GM23338 (cell line): ENCODE measurements at regions not wholly inside any gene's neighbourhood (a gene's known extent, or its start where the extent isn't known, plus 50 kb on each side); places are given as distances from the start of the nearest gene placed in this dataset. TPM values are rescaled to one million over a fixed set of nuclear protein-coding genes. Genes with fewer than 3 reads are reported as not detected.

Experiments
- REST ChIP-seq: IDR thresholded peaks from one replicate; pipeline ENCODE4 v1.6.1; 2018; ENCODE audit warnings: antibody characterized with exemption; ENCODE audit not compliant: unreplicated experiment
- small RNA-seq: library from RNA; depleted of rRNA; stranded (forward); fragments of <200 nt; gene quantifications from one replicate; pipeline ENCODE3, GENCODE V24; 2014; ENCODE audit warnings: low replicate concordance

GRCh38 chrX:100048156-100048555 lies 361.9 kb downstream of the PCDH19 start (continued):
- no peak for TF ChIP-seq REST

Small RNA genes lying in the stretch of these regions (small RNA-seq; reads per million reads assigned to genes)
- not detected for gene RF00402
